SK-N-MC (cell line): ENCODE measurements at regions not wholly inside any gene's neighbourhood (a gene's known extent, or its start where the extent isn't known, plus 50 kb on each side); places are given as distances from the start of the nearest gene placed in this dataset.

Experiments used
- EZH2 ChIP-seq: fragments of 200-600 bp; sonication (generic); IDR thresholded peaks from one replicate; pipeline ENCODE4 v1.6.1; 2017; ENCODE audit warnings: antibody characterized with exemption
- POLR2AphosphoS5 ChIP-seq: IDR thresholded peaks from 2 replicates; pipeline ENCODE4 v1.6.1; 2012; ENCODE audit warnings: mild to moderate bottlenecking, low read depth, low read length, borderline replicate concordance

- TF ChIP-seq EZH2 (no peak), POLR2AphosphoS5 (no peak)
Observed at GRCh38 chr22:27476318-27476717, 325.2 kb downstream of the MN1 start.
